HUES64 (cell line): ENCODE measurements at regions not wholly inside any gene's neighbourhood (a gene's known extent, or its start where the extent isn't known, plus 50 kb on each side); places are given as distances from the start of the nearest gene placed in this dataset.

Source experiments
- H3K27ac ChIP-seq: 2 replicates; pipeline ENCODE4 v1.7.0; 2013; ENCODE audit warnings: low read depth, low read length, inconsistent platforms
- H3K27me3 ChIP-seq: 2 replicates; pipeline ENCODE4 v1.6.1; 2013; ENCODE audit warnings: mild to moderate bottlenecking, low read length; ENCODE audit not compliant: insufficient read depth
- H3K36me3 ChIP-seq: 2 replicates; pipeline ENCODE4 v1.6.1; 2013; ENCODE audit warnings: mild to moderate bottlenecking, low read length; ENCODE audit not compliant: insufficient read depth
- H3K4me1 ChIP-seq: 2 replicates; pipeline ENCODE4 v1.6.1; 2013; ENCODE audit warnings: mild to moderate bottlenecking, low read length, moderate library complexity; ENCODE audit not compliant: insufficient read depth
- H3K4me3 ChIP-seq: 2 replicates; pipeline ENCODE4 v1.5.1; 2013; ENCODE audit warnings: mild to moderate bottlenecking, low read length, moderate library complexity
- H3K9ac ChIP-seq: 2 replicates; pipeline ENCODE4 v1.6.1; 2013; ENCODE audit warnings: mild to moderate bottlenecking, low read depth, low read length
- H3K9me3 ChIP-seq: 2 replicates; pipeline ENCODE4 v1.6.1; 2013; ENCODE audit warnings: low read depth, low read length; ENCODE audit not compliant: insufficient read depth
- WGBS: fragments of 150-250, 120-280 bp; methylation state at CpG from one replicate; pipeline ENCODE4 v1.1.7; 2013; ENCODE audit warnings: missing lambda C conversion rate; 5-methylcytosine and 5-hydroxymethylcytosine counted together

DNA sequence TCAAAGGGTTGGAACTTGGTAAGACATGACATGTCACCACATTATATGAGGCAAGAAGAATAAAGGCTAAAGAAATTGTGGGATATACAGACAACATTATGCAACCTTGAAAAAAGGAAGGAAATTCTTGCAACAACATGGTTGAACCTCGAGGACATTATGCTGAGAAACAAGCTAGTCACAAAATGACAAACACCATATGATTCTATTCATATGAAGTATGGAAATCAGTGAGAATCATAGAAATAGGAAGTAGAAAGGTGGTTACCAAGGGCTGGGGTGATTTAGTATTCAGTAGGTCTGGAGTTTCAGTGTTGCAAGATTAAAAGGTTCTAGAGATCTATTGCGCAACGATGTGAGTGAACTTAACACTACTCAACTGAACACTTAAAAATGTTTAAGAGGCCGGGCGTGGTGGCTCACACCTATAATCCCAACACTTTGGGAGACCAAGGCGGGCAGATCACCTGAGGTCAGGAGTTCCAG lies 126.9 kb upstream of the TBX20 start:
- H3K4me3 ChIP-seq: no peak overlapping the region
- H3K9ac ChIP-seq: no peak overlapping the region
- no peaks in the 10 kb centered on the region for H3K9me3 ChIP-seq
- H3K27ac ChIP-seq: no peak overlapping the region
- no peaks in the 10 kb centered on the region for H3K27me3 ChIP-seq
- H3K4me1 ChIP-seq: no peaks in the 10 kb centered on the region
- WGBS: 92% methylated on average over 6 of the region's 6 CpGs
- H3K36me3 ChIP-seq: no peaks in the 10 kb centered on the region

GRCh38 chr7:35379481-35379880 lies 125.6 kb upstream of the TBX20 start:
- Histone ChIP-seq H3K4me1 (no peaks in the 10 kb centered on the region), H3K4me3 (no peak overlapping the region)
- WGBS: 94% methylated on average over 3 of the region's 3 CpGs

DNA sequence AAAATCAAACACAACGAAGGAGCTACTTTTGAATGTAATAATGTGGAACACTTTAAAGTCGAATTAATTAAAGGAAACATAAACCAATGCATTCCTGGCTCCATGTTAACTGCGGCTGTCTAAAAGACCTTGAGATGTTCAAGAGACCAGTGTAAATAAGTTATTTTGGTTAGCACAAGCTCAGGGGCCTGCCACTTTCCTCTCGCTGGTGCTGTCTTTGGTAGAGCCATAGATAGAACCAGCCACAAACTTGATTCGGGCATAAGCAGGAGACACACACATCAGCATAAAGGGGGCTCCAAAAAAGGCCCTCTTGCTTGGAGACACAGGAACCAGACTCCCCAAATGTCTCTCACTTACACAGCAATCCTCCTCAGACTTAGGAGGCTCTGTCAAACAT lies 121.6 kb upstream of the TBX20 start:
- no peak overlapping the region for H3K4me3 ChIP-seq
- no peaks in the 10 kb centered on the region for H3K36me3 ChIP-seq
- H3K27me3 ChIP-seq: no peaks in the 10 kb centered on the region
- no peak overlapping the region for H3K27ac ChIP-seq
- no peaks in the 10 kb centered on the region for H3K4me1 ChIP-seq
- H3K9ac ChIP-seq: no peak overlapping the region
- no peaks in the 10 kb centered on the region for H3K9me3 ChIP-seq
- 95% methylated on average over 5 of the region's 5 CpGs for whole genome bisulfite sequencing

More at GRCh38 chr7:35379481-35379880, 125.6 kb upstream of the TBX20 start:
- Histone ChIP-seq H3K27ac (no peak overlapping the region), H3K9me3 (no peaks in the 10 kb centered on the region), H3K27me3 (no peaks in the 10 kb centered on the region), H3K36me3 (no peaks in the 10 kb centered on the region), H3K9ac (no peak overlapping the region)

DNA sequence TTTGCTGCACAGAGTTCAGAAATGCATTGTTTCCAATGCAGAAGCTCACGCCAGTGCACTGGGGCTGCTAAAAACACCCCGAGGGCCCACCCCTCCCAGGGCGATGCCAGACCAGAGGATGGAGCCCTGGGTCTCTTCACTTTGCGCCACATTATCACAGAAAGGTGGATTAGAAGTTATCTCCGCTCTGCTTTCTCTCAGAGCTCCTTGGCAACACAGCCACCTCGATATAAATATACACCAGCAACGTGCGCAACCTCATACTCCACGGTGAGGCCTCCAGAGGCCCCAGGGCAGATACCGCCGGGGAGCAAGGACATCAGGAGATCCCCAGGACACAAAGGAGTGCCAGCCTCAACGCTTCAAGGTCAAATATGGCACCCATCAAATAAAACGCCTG lies 121.0 kb upstream of the TBX20 start:
- Histone ChIP-seq H3K9me3 (no peaks in the 10 kb centered on the region), H3K27ac (no peak overlapping the region), H3K9ac (no peak overlapping the region), H3K4me1 (no peaks in the 10 kb centered on the region), H3K27me3 (no peaks in the 10 kb centered on the region), H3K4me3 (no peak overlapping the region), H3K36me3 (no peaks in the 10 kb centered on the region)
- WGBS: 85% methylated on average over 13 of the region's 13 CpGs

- H3K4me3 ChIP-seq: no peak overlapping the region
Measured at GRCh38 chr7:35371221-35371620, 117.3 kb upstream of the TBX20 start.

DNA sequence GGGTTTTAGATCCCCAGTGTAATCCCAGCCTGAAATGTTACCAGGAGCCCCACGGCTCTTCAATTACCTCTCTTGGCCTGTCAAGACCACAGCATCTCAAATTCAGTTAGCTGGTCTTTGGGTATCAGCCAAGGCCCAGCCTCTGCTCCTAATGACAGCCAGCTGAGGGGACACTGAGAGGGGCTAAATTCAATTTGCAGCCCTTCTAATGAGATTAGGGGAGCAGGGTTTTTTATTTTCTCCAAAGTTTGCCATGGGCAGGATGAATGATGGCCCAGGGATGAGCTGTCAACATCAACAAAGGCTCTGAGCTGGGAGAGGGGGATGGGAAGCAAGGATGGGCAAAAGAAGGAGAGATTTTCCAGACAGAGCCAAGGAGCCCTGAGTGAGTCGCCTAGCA lies 116.8 kb upstream of the TBX20 start:
- H3K9me3 ChIP-seq: no peaks in the 10 kb centered on the region
- H3K9ac ChIP-seq: no peak overlapping the region
- no peak overlapping the region for H3K4me3 ChIP-seq
- H3K27me3 ChIP-seq: no peaks in the 10 kb centered on the region; the same call in 1 of the 2 replicates
- H3K27ac ChIP-seq: no peak overlapping the region
- 89% methylated on average over 2 of the region's 2 CpGs for WGBS
- no peaks in the 10 kb centered on the region for H3K36me3 ChIP-seq
- peaks cover 23% of the 10 kb centered on the region for H3K4me1 ChIP-seq

More at GRCh38 chr7:35371221-35371620, 117.3 kb upstream of the TBX20 start:
- Histone ChIP-seq H3K4me1 (peaks cover 17% of the 10 kb centered on the region), H3K9me3 (no peaks in the 10 kb centered on the region), H3K36me3 (no peaks in the 10 kb centered on the region), H3K9ac (no peak overlapping the region), H3K27me3 (no peaks in the 10 kb centered on the region), H3K27ac (no peak overlapping the region)
- WGBS: 92% methylated on average over 2 of the region's 2 CpGs

DNA sequence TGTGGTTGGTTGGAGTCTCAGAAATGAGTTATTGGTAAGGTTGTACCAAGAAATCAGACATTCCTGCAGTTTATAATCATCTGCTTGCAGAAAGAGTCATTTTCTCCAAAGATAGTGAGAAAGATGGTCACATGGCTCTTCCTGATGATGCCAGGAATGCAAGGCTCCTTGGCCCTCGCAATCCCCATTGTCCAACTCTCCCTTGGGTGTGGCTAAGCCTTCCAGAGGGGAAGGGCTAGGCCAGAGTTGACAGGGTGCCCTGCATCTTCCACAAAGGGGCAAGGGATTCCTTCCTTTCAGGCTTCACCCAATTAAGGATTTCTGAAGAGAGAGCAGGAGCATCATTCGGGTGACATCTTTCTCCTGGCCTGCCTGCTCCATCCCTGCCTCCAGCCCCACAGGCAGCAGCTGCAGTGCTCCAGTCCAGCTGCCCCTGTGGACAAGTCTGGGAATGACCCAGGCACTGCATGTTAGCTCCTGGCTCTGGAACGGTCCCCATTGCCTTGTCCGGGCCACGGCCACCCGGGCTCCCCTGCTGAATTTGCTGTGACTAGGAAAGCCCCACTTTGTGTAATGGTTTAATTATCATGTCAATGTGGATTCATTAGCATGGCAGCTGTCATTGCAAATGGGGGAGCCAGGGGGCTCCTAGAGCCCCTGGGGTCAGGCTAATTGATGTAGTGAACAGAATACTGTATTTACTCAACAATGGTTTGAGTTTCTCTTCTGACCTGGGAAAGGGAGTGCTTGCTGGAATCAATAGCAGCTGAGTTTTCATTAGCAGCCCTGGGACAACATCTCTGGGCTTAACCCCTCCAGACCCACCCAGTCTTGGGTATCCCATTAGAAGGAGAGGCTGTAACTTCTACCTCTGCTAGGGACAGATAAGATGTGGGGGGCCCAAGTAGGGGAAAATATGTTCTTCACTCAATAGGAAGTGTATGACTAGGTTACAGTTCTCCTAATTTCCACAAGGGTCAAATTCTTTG lies 112.6 kb upstream of the TBX20 start:
- H3K36me3 ChIP-seq: no peaks in the 10 kb centered on the region
- H3K9me3 ChIP-seq: no peaks in the 10 kb centered on the region
- no peak overlapping the region for H3K4me3 ChIP-seq
- peak overlapping the region; percentile 24; the same call in 1 of the 2 replicates for H3K27ac ChIP-seq
- H3K27me3 ChIP-seq: no peaks in the 10 kb centered on the region; the same call in 1 of the 2 replicates
- no peak overlapping the region for H3K9ac ChIP-seq
- peaks cover 23% of the 10 kb centered on the region for H3K4me1 ChIP-seq
- WGBS: 21% methylated on average over 6 of the region's 6 CpGs

DNA sequence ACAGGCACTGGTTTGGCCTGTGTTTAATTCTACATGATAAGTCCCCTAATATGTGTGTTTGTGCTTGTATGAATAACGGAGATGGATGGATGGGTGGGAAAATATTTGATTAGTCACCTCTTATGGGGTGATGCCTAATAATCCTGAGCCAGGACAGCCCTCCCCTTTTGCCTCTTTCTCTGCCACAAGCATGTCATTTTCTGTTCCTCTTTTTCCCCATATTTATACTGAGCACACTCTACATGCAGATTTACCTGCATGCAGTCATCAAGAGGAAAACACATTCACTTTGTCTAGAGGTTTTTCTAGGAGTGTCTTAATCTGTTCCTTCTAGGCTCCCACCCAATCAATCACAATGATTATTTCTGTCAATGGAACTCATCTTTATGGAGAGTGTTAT lies 111.6 kb upstream of the TBX20 start:
- H3K4me1 ChIP-seq: peaks cover 23% of the 10 kb centered on the region
- H3K9ac ChIP-seq: no peak overlapping the region
- no peak overlapping the region for H3K27ac ChIP-seq
- WGBS: 100% methylated on average over 1 of the region's 1 CpG
- H3K9me3 ChIP-seq: no peaks in the 10 kb centered on the region
- no peaks in the 10 kb centered on the region; the same call in 1 of the 2 replicates for H3K27me3 ChIP-seq
- H3K36me3 ChIP-seq: no peaks in the 10 kb centered on the region
- no peak overlapping the region for H3K4me3 ChIP-seq

DNA sequence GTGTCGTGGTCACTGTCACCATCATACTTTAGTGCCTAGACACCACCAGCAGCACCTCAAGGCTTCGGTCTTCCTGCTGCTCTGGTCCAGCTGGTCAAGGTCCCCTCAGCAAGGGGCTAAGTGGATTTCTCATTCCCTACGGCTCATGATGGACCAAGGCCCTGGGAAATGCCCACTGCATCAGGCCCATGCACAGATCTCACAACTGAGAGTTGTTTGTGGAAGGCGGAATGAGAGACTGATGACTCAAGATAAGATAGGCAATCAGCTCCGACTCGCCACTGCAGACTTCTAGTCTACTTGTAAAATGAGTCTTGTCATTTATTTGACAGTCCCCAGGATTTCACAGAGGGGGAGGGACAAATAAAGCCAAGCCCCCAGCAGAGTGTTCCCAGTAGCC lies 108.4 kb upstream of the TBX20 start:
- Histone ChIP-seq H3K9ac (no peak overlapping the region), H3K4me1 (peaks cover 16% of the 10 kb centered on the region), H3K9me3 (no peaks in the 10 kb centered on the region), H3K4me3 (no peak overlapping the region), H3K36me3 (no peaks in the 10 kb centered on the region), H3K27ac (no peak overlapping the region), H3K27me3 (no peaks in the 10 kb centered on the region; the same call in 1 of the 2 replicates)
- 84% methylated on average over 6 of the region's 6 CpGs for WGBS

GRCh38 chr7:35359423-35359822 lies 105.5 kb upstream of the TBX20 start:
- H3K9me3 ChIP-seq: no peaks in the 10 kb centered on the region
- WGBS: 42% methylated on average over 1 of the region's 1 CpG
- no peak overlapping the region for H3K9ac ChIP-seq
- no peaks in the 10 kb centered on the region for H3K36me3 ChIP-seq
- no peaks in the 10 kb centered on the region for H3K27me3 ChIP-seq
- no peak overlapping the region for H3K4me3 ChIP-seq
- no peaks in the 10 kb centered on the region; the same call in 1 of the 2 replicates for H3K4me1 ChIP-seq
- H3K27ac ChIP-seq: no peak overlapping the region

GRCh38 chr7:35356495-35356894 lies 102.6 kb upstream of the TBX20 start:
- H3K4me1 ChIP-seq: no peaks in the 10 kb centered on the region; the same call in 1 of the 2 replicates
- H3K9ac ChIP-seq: no peak overlapping the region
- no peaks in the 10 kb centered on the region for H3K36me3 ChIP-seq
- H3K9me3 ChIP-seq: no peaks in the 10 kb centered on the region
- 96% methylated on average over 4 of the region's 4 CpGs for WGBS
- H3K27ac ChIP-seq: no peak overlapping the region
- H3K4me3 ChIP-seq: no peak overlapping the region
- H3K27me3 ChIP-seq: no peaks in the 10 kb centered on the region
